OCI-LY3 (cell line): ENCODE measurements at regions not wholly inside any gene's neighbourhood (a gene's known extent, or its start where the extent isn't known, plus 50 kb on each side); places are given as distances from the start of the nearest gene placed in this dataset.

Experiments used
- EZH2phosphoT487 ChIP-seq: fragments of 200-600 bp; shearing (Covaris generic); IDR thresholded peaks from 2 replicates; pipeline ENCODE4 v1.6.1; 2018; ENCODE audit warnings: antibody characterized with exemption, mixed run types, low read depth
- TF ChIP-seq, protein P1 (sequence below): fragments of 200-600, 300-600 bp; sonication (generic); IDR thresholded peaks from 2 replicates; pipeline ENCODE4 v1.5.1; 2014; ENCODE audit warnings: antibody characterized with exemption, low read length, low read depth

DNA sequence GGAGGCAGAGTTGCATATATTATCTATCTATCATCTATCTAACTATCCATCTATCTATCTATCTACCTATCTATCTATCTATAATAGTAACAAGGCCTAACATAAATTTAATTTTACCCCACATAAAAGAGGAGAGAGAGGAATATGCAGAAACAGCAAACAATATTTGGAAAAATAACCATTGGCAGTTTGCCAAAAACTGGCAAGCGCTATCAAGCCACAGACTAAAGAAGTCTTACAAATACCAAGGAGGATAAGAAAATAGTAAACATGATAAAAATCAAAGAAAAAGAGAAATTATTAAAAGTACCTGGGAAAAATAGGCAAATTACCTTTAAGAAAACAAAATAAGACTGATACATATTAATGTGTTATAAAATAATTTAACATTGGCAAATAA is 230.8 kb downstream of the CPXCR1 start:
- TF ChIP-seq, protein P1, sequence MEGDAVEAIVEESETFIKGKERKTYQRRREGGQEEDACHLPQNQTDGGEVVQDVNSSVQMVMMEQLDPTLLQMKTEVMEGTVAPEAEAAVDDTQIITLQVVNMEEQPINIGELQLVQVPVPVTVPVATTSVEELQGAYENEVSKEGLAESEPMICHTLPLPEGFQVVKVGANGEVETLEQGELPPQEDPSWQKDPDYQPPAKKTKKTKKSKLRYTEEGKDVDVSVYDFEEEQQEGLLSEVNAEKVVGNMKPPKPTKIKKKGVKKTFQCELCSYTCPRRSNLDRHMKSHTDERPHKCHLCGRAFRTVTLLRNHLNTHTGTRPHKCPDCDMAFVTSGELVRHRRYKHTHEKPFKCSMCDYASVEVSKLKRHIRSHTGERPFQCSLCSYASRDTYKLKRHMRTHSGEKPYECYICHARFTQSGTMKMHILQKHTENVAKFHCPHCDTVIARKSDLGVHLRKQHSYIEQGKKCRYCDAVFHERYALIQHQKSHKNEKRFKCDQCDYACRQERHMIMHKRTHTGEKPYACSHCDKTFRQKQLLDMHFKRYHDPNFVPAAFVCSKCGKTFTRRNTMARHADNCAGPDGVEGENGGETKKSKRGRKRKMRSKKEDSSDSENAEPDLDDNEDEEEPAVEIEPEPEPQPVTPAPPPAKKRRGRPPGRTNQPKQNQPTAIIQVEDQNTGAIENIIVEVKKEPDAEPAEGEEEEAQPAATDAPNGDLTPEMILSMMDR, result no peak
- no peak for TF ChIP-seq EZH2phosphoT487
